CD4-positive, alpha-beta T cell treated with Interleukin-6 for 4 hours (primary cell): ENCODE measurements at regions not wholly inside any gene's neighbourhood (a gene's known extent, or its start where the extent isn't known, plus 50 kb on each side); places are given as distances from the start of the nearest gene placed in this dataset.

Source experiments
- DNase-seq: peaks from one replicate; pipeline ENCODE4 v3.0.0-alpha.2; 2020; ENCODE audit warnings: mixed read lengths

DNA sequence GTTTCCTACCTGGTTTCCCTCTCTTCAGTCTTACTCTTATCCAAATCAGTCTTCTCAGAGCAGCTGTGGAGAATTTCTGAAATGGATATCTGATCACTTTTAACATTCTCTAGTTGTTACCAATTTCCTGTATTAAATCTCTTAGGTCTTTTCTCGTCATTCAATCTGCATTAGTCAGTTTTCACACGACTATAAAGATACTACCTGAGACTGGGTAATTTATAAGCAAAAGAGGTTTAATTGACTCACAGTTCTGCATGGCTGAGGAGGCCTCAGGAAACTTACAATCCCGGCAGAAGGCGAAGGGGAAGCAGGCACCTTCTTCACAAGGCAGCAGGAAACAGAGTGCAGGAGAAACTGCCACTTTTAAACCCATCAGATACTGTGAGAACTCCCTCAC, 444.8 kb downstream of the GATA3 start:
- no peak for DNase-seq

DNA sequence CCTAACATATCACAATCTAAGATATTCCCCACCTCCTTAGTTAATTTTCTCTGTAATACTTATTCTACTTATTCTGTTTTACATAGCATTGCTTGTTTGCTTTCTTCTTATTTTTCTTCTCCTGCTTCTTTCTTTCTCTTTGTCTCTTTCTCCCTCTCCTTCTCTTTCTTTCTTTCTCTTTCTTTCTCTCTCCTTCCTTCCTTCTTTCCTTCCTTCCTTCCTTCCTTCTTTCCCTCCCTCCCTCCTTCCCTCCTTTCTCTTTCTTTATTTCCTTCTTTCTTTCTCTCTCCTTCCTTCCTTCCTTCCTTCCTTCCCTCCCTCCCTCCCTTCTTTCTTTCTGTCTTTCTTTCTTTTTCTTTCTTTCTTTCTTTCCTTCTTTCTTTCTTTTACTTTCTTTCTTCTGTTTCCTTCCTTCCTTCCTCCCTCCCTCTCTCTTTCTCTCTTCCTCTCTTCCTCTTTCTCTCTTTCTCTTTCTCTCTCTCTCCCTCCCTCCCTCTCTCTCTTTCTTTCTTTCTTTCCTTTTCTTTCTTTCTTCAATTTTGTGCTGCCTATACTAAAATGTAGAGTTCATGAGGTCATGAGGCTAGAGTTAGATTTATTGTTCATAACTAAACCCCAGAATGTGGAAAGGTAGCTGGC, 445.4 kb downstream of the GATA3 start:
- no peak for DNase-seq

DNA sequence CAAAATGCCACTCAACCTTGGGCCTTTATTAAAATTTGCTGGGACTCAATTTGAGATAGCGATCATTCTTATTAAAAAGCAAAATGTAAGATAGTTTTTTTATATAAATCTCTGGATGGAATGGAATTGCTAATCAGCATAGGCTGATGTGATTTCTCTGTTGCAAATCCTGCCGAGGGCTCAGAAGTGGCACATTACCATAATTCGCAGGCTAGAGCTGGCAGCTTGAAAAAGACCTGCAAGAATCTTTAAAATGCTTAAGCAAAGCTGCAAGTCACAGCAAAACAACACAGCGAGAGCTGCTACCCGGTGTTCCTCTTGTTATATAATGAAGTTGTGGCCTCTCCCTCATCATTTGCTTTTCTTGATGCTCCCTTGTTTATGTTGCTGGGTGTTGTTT, 448.1 kb downstream of the GATA3 start:
- DNase-seq, result no peak

DNA sequence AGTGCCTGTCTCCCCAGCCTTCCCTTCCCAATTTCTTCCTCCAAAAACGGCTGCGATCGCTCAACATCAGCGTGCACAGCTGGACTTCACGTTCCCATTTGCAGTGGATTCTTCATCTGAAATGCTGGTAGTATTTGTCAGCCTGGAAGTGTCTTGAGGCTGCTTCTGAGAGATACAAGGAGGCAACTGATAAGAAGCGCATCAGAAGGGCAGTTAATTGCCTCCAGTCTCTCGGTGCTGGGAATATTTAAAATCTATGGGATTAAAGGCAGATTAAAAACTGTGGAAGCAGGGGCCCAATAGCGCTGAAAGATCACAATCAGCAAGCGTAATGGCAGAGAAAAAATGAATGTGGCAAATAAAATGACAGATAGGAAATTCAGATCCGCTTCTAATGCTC, 450.0 kb downstream of the GATA3 start:
- DNase-seq, result no peak

DNA sequence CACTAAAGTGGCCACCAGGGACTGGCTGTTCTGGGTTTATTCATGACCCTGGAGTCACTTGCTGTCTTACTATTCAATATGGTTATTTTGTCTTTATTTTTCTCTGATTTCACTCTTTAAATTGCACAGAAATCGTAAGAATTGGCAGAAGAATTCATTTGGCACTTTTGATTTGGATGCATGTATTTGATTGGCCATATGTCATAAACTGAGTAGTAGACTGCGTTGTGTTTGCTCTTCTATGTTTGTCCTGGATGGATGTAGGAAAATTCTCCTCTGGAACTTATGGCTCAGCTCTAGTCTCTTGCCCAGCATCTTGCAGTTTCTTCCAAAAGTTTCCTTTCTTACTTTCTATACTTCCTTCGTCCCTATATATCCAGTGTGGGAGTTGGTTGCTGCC, 452.7 kb downstream of the GATA3 start:
- no peak for DNase-seq

DNA sequence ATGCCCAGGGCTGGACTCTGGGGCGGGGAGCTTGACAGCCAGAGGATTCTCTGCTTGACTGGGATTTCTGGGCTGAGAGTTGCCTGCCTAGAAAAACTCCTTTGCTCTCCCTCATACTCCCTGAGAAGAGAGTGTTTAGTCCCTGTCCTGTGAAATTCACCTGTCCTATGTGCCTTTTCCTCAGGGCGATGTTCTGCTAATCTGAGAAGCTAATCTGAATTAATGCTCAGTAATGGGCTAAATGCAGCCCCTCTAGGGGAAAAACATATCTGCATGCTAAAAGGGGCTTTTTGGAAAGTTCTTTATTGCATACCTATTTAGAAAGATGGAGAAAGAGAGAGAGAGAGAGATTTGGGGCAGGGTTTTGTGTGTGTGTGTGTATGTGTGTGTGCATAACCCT, 454.4 kb downstream of the GATA3 start:
- DNase-seq, result no peak

DNA sequence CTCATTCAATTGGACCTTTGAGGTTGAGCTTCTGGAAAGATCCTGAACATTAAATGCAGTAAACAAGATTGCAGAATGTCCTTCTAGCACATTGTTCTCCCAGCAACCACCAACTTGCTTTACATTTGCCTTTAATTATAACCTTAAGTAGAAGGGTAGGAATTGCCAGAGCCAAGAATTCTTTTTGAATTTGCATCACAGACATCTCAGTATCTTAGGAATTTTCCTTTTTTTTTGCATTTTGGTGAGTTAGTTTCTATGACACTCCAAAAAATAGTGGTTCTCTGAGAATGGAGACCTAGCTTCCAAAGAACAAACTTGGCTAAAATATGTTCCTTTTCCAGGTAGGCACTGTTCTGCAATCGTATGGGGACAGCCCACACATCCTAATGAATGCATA, 456.0 kb downstream of the GATA3 start:
- DNase-seq, result no peak

DNA sequence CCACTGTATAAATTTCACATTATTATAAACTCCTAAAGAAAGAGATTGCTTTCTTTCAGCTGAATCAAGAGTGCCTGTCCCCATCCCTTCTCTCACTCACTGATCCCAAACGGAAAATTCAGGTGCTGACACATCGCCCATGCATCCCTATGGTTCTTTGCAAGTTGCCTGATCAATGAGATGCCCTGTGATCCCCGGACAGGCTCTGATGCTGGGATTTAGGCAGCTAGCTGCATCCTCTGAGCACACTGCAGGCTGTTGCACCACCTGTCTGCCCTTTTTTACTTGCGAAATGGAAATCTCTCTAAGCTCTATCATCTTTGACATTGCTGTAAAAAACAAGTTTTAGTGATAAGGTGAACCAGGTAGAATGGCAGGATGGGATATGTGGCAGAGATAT, 456.5 kb downstream of the GATA3 start:
- no peak for DNase-seq

DNA sequence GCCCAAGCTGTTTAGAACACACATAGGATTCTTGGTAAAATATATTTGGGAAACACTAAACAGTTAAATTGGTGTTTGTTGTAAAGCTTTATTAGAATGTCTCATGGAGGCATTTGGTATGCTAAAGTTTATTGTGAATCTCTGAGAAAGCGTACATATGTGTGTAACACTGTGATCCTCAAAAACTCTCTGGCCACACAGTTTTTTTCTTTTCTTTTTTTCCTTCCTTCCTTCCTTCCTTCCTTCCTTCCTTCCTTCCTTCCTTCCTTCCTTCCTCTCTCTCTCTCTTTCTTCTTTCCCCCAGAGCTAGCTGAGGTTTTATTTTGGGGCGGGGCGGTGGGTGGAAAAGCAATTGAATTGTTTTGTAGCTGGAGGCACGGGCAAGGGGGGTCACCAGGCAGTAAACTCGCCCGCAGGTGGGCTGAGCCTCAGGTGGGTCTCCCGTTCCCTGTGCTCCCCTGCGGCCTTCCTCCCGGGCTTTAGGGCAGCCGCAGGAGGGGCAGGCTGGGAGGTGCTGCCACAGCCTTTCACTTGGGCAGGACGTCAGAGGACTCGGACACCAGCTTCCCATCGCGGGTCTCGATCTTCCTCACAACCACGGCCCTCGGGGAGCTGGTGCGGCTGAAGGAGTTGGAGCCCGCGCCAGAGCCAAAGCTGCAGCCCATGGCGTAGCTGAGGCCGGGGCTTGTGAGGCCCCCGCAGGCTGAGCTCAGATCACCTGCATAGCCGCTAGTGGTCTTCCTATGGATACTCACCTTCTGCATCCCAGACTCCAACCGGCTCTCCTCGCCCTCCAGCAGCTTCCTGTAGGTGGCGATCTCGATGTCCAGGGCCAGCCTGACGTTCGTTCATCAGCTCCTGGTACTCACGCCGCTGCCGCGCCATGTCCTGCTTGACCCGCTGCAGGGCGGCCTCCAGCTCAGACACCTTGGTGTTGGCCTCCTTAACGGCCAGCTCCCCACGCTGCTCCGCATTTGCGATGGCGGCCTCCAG, 459.0 kb downstream of the GATA3 start:
- no peak for DNase-seq

DNA sequence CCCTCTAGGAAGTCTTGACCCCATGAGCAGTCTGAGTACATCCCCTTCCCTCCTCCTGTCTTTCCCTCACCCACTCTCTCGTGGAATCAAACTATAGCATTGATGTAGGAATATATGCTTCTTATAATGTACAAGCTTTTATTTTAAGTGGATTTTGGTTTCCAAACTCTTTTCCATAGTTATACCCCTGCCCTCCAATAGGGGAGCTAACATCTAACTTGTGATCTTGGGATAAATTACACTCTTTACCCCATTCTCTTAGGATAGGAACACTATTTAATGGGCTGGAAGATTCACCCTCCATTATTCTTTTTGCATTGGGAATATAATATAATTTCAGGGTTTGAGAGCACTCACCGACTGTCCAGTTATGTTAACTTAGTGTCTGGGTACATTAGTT, 465.9 kb downstream of the GATA3 start:
- no peak for DNase-seq

DNA sequence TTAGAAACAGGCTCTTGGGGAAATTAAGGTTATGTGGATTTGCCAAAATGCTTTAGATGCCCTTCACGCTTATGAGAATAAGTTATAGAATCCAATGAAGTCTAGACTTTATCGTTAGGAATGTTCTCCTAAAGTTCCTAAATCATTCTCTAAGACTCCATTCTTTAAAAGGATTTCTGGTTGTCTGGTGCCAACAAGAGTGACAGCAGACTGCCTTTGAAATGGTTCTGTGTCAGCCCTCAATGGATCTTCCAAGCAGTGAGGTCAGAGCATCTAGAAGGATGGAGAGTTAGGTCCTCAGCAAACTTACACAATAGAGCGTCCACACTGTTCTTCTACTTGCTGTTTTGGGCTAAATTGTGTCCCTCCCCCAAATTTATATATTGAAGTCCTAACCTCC, 473.3 kb downstream of the GATA3 start:
- DNase-seq, result no peak

DNA sequence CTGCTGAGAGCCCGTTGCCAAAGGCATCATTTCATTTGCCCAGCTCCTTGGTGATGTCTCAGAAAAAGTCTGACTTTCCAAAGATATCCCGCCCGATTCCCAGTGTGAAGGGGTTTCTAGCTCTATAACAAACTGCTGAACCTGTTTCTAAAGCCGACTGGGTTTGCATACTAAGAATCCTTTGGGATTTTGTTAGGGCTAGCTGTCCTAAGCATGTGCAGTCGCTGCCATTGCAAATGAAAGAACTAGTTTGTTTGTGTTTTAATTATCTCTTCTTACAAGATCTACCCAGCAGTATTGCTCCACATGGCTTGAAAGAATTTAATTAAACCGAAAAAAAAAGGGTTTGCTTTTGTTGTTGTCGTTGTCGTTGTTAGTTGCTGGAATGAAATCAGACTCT, 476.6 kb downstream of the GATA3 start:
- DNase-seq, result no peak

DNA sequence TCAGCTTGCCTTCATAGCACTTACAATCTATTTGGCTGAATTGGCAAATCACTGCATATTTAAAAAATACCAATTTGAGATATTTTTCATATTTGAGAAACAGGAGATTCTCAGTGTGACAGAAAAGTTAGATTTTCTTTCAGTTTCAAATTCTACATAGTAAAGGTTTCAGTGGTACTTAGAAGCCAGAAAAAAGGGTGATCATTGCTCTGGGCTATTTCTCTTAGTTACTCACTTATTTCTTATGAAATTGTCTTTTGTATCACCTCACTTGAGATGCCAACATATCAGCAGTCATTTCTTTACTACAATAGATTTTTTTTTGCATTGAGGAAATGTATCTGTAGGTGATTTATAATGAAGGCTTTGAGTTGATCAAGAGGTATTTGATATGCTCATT, 478.2 kb downstream of the GATA3 start:
- no peak for DNase-seq

DNA sequence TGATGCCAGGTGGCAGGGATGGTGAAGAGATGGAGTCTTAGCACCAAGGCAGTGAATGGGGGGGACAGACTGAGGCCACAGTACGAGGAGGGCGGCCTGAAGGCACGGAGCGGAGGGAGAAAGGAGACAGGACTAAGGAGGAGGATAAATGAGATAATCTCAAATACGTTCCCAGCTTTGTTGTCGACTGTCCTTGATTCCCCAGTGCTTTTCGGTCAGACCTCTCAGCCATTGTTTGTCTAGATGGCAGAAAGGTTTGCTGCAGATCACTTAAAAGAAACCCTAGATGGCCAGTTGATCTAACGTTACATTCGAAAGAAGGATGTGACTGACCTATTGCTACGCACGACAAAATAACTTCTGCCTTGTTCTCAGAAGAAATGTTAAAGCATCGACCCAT, 479.0 kb downstream of the GATA3 start:
- no peak for DNase-seq

DNA sequence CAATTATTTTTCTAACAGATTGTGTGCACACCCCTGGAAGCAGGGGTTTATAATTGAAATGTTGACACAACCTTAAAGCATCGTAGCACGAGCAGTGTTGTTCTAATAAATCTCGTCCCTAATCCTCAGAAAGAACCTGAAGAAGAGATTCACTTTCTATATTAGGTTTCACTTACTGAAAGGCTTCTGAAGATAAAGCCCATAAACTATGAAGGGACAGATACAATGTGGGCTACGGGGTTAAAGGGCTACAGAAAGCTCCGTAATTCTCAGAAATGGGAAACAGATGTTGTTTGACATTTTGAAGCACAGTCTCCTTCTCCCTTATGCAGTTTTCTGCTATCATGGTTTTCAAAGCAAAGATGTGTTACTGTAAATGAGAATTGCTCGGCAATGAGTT, 479.6 kb downstream of the GATA3 start:
- no peak for DNase-seq

DNA sequence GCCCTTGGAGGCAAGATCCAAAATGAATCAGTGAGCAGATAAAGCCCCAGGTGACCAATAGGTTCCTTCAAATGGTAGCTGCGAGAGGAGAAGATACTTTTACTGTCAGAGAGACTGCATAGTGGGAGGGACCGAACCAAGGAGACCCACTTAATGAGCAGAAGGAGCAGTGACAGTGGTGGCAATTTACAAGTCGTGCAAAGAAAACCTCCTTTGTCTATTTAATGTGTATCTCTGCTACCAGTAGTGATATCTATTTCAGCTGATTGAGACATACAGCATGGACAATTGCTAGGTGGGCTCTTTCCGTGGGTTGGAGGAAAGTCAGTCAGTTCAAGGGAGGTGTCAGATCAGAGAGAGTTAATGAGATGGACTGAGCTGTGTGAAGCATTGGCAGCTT, 480.4 kb downstream of the GATA3 start:
- no peak for DNase-seq

DNA sequence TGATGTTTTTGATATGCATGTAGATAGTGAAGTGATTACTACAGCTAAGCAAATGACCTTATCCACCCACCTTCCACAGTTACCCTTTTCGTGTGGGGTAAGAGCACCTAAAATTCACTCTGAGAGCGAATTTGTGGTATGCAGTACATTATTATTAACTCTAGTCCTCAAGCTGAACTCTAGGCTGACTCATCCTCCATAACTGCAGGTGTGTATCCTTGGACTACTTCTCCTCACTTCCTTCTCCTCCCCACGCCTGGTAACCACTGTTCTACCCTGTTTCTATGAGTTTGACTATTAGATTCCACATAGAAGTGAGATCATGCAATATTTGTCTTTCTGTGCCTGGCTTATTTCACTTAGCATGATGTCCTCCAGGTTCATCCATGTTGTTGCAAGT, 484.6 kb downstream of the GATA3 start:
- no peak for DNase-seq

DNA sequence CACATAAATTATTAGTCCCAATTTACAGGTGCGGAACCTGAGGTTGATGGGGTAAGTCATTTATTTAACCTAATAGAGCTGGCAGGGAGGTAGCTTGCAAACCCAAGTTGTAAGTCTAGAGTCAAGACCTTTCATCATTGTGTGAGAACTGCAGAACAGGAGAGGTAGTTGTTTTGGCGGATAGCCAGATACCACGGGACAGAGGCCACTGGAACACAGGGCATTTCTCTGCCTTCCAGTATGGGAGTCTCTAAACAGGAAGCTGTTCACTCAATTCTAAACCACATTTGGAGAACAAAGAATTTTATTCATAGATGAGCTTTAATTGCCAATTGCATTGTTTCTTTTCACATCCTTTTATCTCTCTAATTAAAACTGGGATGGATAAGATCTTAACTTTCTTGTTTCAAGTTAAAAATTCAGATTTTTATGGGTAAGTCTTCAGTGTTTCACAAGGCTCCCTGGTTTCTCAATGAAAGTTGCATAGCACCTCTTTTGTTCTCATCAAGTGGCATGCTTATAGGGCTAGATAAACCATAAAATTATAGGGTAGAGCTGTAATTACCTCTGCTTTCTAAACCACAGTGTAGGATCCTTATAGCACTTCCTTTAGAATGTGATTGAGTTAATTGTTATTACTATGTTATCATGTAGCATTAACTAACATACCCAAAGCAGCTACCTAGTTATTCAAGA, 489.0 kb downstream of the GATA3 start:
- DNase-seq, result no peak

DNA sequence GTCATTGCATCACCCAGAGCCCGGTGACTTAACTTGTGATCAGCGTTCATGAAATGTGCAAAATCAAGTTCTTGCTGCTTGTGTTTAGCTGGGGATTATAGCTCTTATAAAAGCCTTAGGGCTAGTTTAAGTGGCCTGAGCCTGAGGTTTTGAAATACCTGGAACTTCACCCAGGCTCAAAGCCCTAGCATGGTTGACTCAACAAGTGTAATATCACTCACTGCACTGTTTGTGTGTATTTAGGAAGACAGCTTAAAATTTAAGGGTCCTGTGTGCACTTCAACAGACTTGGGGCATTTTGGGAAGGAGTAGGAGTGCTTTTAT, 489.5 kb downstream of the GATA3 start:
- DNase-seq, result no peak

DNA sequence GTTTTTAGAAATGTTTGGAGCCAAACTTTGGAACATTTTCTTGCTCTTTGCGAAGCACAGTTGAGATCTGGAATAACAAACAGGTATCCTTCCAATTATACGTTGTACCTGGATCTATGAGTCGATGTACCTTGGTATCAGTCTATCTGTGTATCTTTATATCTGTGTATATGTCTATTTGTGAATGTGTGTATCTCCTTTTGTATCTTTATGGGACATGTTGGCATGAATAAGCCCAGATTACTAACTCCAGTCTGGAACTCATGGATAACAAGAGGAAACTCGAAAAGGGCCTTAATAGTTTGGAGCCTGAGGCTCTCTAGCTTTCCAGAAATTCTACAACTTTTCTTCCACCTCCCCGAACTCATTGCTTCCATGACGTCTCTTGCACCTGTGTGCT, 490.0 kb downstream of the GATA3 start:
- no peak for DNase-seq

DNA sequence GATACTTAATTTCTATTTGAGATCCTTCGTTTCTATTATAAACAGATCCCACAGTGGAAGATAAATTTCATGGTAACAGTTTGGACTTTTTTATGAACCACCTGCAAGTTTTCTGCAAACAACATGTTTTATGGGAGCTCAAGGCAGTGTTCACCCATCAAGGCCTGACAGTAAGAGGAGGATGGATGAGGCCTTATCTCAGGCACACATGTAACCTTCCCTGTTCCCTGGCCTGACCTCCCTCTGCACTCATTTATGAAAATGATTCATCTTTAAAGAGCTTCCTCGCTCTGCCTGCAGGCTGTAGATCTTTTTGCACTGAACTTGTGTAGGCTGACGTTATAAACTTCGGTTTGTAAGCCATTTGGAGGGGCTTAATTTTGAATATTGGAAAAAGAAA, 500.1 kb downstream of the GATA3 start:
- no peak for DNase-seq

DNA sequence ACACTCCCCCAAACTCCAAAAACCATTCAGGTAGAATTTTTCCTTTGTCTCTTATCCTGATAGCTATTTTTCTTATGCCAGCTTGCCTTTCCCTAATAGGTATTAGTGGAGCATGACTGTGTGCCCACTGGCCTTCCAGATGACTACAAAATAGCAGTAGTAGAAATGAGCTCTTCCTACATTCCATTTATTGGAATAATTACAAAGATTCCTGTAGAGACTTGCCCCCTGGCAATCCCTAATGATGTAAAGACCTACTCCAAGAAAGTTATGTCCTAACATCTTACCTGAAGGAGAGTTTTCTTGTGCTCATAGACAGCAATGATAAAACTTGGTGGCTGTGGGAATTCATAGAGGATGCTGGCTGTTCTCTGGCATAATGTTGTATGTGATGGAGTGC, 501.8 kb downstream of the GATA3 start:
- no peak for DNase-seq

DNA sequence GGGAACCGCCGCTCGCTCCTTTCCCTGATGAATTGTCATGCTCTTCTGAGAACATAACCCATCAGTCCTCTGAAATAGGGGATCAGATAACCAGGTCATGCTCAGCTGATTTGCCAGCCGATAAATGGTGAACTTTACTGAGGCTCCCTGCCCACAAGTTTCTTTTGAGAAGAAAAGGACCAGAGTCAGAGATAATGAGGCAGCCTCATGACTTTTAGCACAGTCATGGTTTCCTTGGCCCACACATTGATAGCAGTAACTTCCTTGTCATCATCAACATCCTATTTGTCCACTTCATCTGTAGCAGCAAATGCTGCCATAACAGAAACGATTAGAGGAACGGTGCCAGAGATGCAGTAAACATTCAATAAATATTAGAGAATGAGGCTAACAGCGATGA, 509.0 kb downstream of the GATA3 start:
- DNase-seq, result no peak

DNA sequence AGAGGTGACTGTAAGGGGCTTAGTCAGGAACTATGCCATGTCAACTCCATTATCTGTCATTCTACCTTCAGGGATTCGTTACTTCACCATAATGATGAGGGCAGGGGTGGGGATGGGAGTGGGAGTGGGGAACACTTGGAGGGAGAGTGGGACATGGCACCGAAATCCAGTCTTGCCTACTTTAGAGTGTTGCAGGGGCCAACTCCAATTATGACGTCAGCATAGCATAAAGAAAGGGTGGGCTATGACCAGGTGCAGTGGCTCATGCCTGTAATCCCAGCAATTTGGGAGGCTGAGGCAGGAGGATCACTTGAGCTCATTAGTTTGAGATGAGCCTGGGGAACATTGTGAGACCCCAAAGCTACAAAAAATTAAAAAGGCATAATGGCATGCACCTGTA, 512.2 kb downstream of the GATA3 start:
- no peak for DNase-seq
